ENCODE measurements at regions not wholly inside any gene's neighbourhood (a gene's known extent, or its start where the extent isn't known, plus 50 kb on each side); places are given as distances from the start of the nearest gene placed in this dataset.

DNA sequence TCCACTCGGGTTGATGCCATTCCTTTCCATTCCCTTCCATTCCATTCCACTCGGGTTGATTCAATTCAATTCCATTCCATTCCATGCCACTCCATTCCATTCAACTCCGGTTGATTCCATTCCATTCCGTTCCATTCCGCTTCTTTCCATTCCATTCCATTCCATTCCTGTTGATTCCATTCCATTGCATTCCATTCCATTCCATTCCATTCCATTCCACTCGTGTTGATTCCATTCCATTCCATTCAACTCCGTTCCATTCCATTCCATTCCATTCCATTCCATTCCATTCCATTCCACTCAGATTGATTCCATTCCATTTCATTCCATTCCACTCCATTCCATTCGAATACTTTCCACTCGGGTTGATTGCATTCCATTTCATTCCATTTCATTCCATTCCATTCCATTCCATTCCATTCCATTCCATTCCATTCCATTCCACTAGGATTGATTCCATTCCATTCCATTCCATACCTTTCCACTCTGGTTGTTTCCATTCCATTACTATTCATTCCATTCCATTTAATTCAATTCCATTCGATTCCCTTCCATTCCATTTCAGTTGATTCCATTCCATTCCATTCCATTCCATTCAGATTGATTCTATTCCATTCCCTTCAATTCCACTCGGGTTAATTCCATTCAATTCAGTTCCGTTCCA lies 1141.8 kb downstream of the RPIA start:
- TF ChIP-seq, protein P1, sequence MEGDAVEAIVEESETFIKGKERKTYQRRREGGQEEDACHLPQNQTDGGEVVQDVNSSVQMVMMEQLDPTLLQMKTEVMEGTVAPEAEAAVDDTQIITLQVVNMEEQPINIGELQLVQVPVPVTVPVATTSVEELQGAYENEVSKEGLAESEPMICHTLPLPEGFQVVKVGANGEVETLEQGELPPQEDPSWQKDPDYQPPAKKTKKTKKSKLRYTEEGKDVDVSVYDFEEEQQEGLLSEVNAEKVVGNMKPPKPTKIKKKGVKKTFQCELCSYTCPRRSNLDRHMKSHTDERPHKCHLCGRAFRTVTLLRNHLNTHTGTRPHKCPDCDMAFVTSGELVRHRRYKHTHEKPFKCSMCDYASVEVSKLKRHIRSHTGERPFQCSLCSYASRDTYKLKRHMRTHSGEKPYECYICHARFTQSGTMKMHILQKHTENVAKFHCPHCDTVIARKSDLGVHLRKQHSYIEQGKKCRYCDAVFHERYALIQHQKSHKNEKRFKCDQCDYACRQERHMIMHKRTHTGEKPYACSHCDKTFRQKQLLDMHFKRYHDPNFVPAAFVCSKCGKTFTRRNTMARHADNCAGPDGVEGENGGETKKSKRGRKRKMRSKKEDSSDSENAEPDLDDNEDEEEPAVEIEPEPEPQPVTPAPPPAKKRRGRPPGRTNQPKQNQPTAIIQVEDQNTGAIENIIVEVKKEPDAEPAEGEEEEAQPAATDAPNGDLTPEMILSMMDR (IDR thresholded peaks at IDR 0.05): no peak
- TF ChIP-seq ZFX (IDR thresholded peaks at IDR 0.05; ENCODE audit: borderline replicate concordance): no peak
